Suprapubic skin (tissue), 4 donors: ENCODE measurements at regions not wholly inside any gene's neighbourhood (a gene's known extent, or its start where the extent isn't known, plus 50 kb on each side); places are given as distances from the start of the nearest gene placed in this dataset.

ENCODE experiments used
- POLR2A ChIP-seq, 2 donors: fragments of 450-650 bp; IDR thresholded peaks; one replicate each; pipeline ENCODE4 v1.6.1; 2017; ENCODE audit warnings: antibody characterized with exemption in 2 of 2, mild to moderate bottlenecking in 2 of 2, moderate library complexity in 2 of 2
- POLR2AphosphoS5 ChIP-seq, 3 donors: sonication (generic); formaldehyde crosslinking; IDR thresholded peaks; one replicate each; pipeline ENCODE4 v1.6.1; 2017; ENCODE audit warnings: antibody characterized with exemption in 3 of 3
- TF ChIP-seq, protein P1 (sequence below), 2 donors: fragments of 200-600 bp in 1 of 2; fragments of 450-650 bp in 1 of 2; sonication (generic) in 1 of 2; IDR thresholded peaks; one replicate each; pipeline ENCODE4 v1.5.1; 2016 to 2019; ENCODE audit warnings: antibody characterized with exemption in 2 of 2, mild to moderate bottlenecking in 1 of 2, moderate library complexity in 1 of 2

GRCh38 chr1:4068076-4068475 lies 168.0 kb upstream of the C1orf174 start:
- TF ChIP-seq POLR2AphosphoS5 (IDR thresholded peaks at IDR 0.05) (no peak), POLR2A (IDR thresholded peaks at IDR 0.05) (no peak)
- TF ChIP-seq, protein P1, sequence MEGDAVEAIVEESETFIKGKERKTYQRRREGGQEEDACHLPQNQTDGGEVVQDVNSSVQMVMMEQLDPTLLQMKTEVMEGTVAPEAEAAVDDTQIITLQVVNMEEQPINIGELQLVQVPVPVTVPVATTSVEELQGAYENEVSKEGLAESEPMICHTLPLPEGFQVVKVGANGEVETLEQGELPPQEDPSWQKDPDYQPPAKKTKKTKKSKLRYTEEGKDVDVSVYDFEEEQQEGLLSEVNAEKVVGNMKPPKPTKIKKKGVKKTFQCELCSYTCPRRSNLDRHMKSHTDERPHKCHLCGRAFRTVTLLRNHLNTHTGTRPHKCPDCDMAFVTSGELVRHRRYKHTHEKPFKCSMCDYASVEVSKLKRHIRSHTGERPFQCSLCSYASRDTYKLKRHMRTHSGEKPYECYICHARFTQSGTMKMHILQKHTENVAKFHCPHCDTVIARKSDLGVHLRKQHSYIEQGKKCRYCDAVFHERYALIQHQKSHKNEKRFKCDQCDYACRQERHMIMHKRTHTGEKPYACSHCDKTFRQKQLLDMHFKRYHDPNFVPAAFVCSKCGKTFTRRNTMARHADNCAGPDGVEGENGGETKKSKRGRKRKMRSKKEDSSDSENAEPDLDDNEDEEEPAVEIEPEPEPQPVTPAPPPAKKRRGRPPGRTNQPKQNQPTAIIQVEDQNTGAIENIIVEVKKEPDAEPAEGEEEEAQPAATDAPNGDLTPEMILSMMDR (IDR thresholded peaks at IDR 0.05), result no peak
